ENCODE measurements at regions not wholly inside any gene's neighbourhood (a gene's known extent, or its start where the extent isn't known, plus 50 kb on each side); places are given as distances from the start of the nearest gene placed in this dataset.

DNA sequence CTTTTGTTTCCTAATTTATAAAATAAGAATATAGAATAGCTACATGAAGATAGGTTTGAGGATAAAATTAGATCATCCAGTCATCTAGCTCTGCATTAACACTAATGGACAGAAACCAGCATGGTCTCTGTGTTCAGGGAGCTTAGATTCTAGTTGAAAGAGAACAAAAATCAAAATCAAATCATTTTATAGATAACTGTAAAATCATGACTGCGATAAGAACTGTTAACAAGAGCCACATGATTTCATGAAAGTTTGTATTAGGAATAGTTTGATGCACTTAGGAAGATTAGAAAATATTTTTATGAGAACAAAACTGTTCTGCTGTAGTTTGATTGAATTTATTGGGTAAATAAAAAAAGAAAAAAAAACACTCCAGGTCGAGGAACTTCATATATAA, 1074.7 kb downstream of the MAT2B start:
- TF ChIP-seq ZBTB8A (CRISPR knock-in tag; IDR thresholded peaks at IDR 0.05; ENCODE audit: borderline replicate concordance, low read depth) (no peak), TBX2 (CRISPR knock-in tag; IDR thresholded peaks at IDR 0.05; ENCODE audit: borderline replicate concordance) (no peak), FOXM1 (CRISPR knock-in tag; IDR thresholded peaks at IDR 0.05) (no peak), ZBTB21 (CRISPR knock-in tag; IDR thresholded peaks at IDR 0.05) (no peak), ZMAT3 (CRISPR knock-in tag; conservative IDR thresholded peaks at IDR 0.05) (no peak), NR1H2 (CRISPR knock-in tag; IDR thresholded peaks at IDR 0.05; ENCODE audit: borderline replicate concordance, low read depth) (no peak), KDM5B (CRISPR knock-in tag; IDR thresholded peaks at IDR 0.05; ENCODE audit: borderline replicate concordance) (no peak), ZNF766 (CRISPR knock-in tag; IDR thresholded peaks at IDR 0.05; ENCODE audit: borderline replicate concordance) (no peak)
- TF ChIP-seq, protein P1, sequence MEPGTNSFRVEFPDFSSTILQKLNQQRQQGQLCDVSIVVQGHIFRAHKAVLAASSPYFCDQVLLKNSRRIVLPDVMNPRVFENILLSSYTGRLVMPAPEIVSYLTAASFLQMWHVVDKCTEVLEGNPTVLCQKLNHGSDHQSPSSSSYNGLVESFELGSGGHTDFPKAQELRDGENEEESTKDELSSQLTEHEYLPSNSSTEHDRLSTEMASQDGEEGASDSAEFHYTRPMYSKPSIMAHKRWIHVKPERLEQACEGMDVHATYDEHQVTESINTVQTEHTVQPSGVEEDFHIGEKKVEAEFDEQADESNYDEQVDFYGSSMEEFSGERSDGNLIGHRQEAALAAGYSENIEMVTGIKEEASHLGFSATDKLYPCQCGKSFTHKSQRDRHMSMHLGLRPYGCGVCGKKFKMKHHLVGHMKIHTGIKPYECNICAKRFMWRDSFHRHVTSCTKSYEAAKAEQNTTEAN (CRISPR knock-in tag; conservative IDR thresholded peaks at IDR 0.05), result no peak
- Histone ChIP-seq H3K9me3 (ENCODE audit: low read length) (peaks cover 5% of the 10 kb centered on the region; the same call in 1 of the 2 replicates), H3K4me1 (ENCODE audit: insufficient read depth, low read length) (no peaks in the 10 kb centered on the region), H3K4me2 (ENCODE audit: low read depth, low read length) (no peak overlapping the region), H3K9ac (ENCODE audit: insufficient read depth, low read depth, low read length) (no peak overlapping the region), H2AFZ (ENCODE audit: low read length) (no peak overlapping the region), H3K79me2 (ENCODE audit: insufficient read depth, low read length) (no peaks in the 10 kb centered on the region), H4K20me1 (ENCODE audit: insufficient read depth, low read length) (no peaks in the 10 kb centered on the region), H3K4me3 (replicated peaks in 1 of 3; ENCODE audit: insufficient read depth in 1 of 3, low read depth in 2 of 3, low read length in 3 of 3) (no peak overlapping the region), H3K27ac (ENCODE audit: extremely low read length, insufficient read depth, low read length) (no peak overlapping the region), H3K36me3 (replicated peaks in 1 of 2; ENCODE audit: control insufficient read depth in 1 of 2, insufficient read depth in 2 of 2, low read length in 2 of 2) (no peaks in the 10 kb centered on the region), H3K27me3 (ENCODE audit: control insufficient read depth in 1 of 2, insufficient read depth in 2 of 2, low read length in 2 of 2) (no peaks in the 10 kb centered on the region)
- WGBS (ENCODE audit: low lambda C conversion rate), result 0% methylated on average over 2 of the region's 2 CpGs
- BruUV-seq (replicated peaks), result no TSS peak
- ChIA-PET CTCF (ENCODE audit: low intra/inter-chr PET ratio, low total read pairs) (no interaction called here), POLR2A (no interaction called here)
- FAIRE-seq (no peak), DNase-seq (ENCODE audit: low spot score) (no peak), ATAC-seq (no peak)
- in situ Hi-C loops (cut with HindIII; ENCODE audit: extremely low pct_ligation_motif_present, low pct_unique_long_range_greater_than_20kb), result no loop called here
- intact Hi-C loops (cut with micrococcal nuclease; ENCODE audit: unreplicated experiment), result no loop called here

DNA sequence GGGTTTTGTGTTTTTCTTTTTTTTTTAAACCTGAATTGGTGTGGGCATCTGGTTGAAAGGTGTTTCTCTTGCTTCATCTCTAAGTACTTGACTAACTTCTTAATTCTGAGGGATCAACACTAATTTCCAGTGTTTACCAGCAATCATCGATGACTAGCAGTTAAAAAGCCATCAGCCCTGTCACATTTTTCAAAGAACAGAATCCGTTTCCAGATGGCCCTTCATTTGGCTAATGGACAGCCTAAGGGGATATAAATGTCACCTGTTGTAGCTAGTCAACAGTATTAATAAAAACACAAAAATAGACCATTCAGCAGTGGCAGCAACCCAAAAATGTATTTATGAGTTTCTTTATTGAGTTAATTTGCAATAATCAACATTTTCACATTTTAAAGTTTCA, 1076.5 kb downstream of the MAT2B start:
- Histone ChIP-seq H2AFZ (ENCODE audit: low read length) (no peak overlapping the region), H4K20me1 (ENCODE audit: insufficient read depth, low read length) (no peaks in the 10 kb centered on the region), H3K4me1 (ENCODE audit: insufficient read depth, low read length) (no peaks in the 10 kb centered on the region), H3K27me3 (ENCODE audit: control insufficient read depth in 1 of 2, insufficient read depth in 2 of 2, low read length in 2 of 2) (no peaks in the 10 kb centered on the region), H3K4me2 (ENCODE audit: low read depth, low read length) (no peak overlapping the region), H3K36me3 (replicated peaks in 1 of 2; ENCODE audit: control insufficient read depth in 1 of 2, insufficient read depth in 2 of 2, low read length in 2 of 2) (no peaks in the 10 kb centered on the region), H3K9me3 (ENCODE audit: low read length) (peaks cover 12% of the 10 kb centered on the region), H3K27ac (ENCODE audit: extremely low read length, insufficient read depth, low read length) (no peak overlapping the region), H3K4me3 (replicated peaks in 1 of 3; ENCODE audit: insufficient read depth in 1 of 3, low read depth in 2 of 3, low read length in 3 of 3) (no peak overlapping the region), H3K79me2 (ENCODE audit: insufficient read depth, low read length) (no peaks in the 10 kb centered on the region), H3K9ac (ENCODE audit: insufficient read depth, low read depth, low read length) (no peak overlapping the region)
- ATAC-seq (no peak), FAIRE-seq (no peak), DNase-seq (ENCODE audit: low spot score) (no peak)
- no TSS peak for BruUV-seq (replicated peaks)
- in situ Hi-C loops (cut with HindIII; ENCODE audit: extremely low pct_ligation_motif_present, low pct_unique_long_range_greater_than_20kb) (no loop called here), intact Hi-C loops (cut with micrococcal nuclease; ENCODE audit: unreplicated experiment) (no loop called here)
- WGBS (ENCODE audit: low lambda C conversion rate), result 0% methylated on average over 2 of the region's 2 CpGs
- ChIA-PET POLR2A (no interaction called here), CTCF (ENCODE audit: low intra/inter-chr PET ratio, low total read pairs) (no interaction called here)
- TF ChIP-seq NFIB (CRISPR knock-in tag; IDR thresholded peaks at IDR 0.05; ENCODE audit: borderline replicate concordance) (no peak), ZNF652 (CRISPR knock-in tag; IDR thresholded peaks at IDR 0.05; ENCODE audit: borderline replicate concordance, low read depth) (no peak), POLR2AphosphoS2 (IDR thresholded peaks at IDR 0.05; ENCODE audit: low read depth, low read length) (no peak), CC2D1A (CRISPR knock-in tag; IDR thresholded peaks at IDR 0.05) (no peak), ZFYVE20 (CRISPR knock-in tag; IDR thresholded peaks at IDR 0.05; ENCODE audit: borderline replicate concordance, low read depth) (no peak), ETV5 (CRISPR knock-in tag; IDR thresholded peaks at IDR 0.05; ENCODE audit: borderline replicate concordance) (no peak), FLYWCH1 (CRISPR knock-in tag; IDR thresholded peaks at IDR 0.05) (no peak)
- TF ChIP-seq, protein P2, sequence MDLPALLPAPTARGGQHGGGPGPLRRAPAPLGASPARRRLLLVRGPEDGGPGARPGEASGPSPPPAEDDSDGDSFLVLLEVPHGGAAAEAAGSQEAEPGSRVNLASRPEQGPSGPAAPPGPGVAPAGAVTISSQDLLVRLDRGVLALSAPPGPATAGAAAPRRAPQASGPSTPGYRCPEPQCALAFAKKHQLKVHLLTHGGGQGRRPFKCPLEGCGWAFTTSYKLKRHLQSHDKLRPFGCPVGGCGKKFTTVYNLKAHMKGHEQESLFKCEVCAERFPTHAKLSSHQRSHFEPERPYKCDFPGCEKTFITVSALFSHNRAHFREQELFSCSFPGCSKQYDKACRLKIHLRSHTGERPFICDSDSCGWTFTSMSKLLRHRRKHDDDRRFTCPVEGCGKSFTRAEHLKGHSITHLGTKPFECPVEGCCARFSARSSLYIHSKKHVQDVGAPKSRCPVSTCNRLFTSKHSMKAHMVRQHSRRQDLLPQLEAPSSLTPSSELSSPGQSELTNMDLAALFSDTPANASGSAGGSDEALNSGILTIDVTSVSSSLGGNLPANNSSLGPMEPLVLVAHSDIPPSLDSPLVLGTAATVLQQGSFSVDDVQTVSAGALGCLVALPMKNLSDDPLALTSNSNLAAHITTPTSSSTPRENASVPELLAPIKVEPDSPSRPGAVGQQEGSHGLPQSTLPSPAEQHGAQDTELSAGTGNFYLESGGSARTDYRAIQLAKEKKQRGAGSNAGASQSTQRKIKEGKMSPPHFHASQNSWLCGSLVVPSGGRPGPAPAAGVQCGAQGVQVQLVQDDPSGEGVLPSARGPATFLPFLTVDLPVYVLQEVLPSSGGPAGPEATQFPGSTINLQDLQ (CRISPR knock-in tag; IDR thresholded peaks at IDR 0.05), result no peak
